RKO (cell line): ENCODE measurements at regions not wholly inside any gene's neighbourhood (a gene's known extent, or its start where the extent isn't known, plus 50 kb on each side); places are given as distances from the start of the nearest gene placed in this dataset.
"Not testable (repeated sequence)": the region's sequence is repeated elsewhere in the genome, so short reads cannot be mapped to it uniquely, and the experiment has no call there.

Source experiments
- DNase-seq: peaks from one replicate; pipeline ENCODE4 v3.0.0-alpha.2; 2016; ENCODE audit warnings: low spot score

DNA sequence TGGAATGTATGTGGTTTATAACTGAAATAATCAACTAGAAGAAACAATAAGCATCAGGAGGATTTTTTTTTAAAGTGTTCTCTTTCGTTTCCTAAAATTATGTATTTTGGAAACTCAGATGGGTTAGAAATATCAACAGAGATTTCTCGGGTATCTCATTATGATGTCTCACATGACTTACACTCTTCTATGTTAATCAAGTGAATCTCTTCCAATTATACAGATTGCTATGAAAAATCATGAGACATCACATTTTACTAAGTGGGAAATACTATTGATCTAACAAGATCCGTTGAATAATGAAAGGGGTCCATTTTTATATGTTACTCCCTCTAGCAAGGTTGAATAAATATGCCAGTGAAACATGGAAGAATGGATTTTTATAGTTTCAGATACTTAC lies 54.7 kb upstream of the NRIP1 start:
- no peak for DNase-seq

DNA sequence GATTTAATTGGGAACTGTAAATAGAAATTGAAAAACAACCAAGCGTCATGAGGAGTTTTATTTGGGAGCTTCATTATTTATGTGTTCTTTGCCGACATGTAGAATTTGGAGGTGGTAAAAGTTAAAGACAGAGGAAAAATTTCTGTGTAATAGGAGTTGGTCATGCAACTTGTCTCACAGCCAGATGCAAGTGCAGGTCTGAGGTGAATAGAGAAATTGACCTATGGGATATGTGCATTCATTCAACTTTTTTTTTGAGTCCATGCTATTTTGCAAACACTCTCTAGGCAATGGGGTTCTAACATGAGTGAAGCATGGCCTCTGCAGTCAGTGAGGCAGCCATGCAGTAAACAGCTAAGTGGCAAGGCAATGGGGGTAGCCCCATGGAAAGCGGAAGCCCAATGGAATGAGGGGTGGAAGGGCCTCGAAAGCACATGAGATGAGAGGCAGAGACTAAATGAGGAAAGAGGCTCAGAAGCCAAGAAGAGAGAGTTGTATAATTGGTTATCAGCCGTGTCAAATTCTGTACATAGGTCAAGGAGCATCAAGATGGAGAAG lies 56.4 kb upstream of the NRIP1 start:
- no peak for DNase-seq

DNA sequence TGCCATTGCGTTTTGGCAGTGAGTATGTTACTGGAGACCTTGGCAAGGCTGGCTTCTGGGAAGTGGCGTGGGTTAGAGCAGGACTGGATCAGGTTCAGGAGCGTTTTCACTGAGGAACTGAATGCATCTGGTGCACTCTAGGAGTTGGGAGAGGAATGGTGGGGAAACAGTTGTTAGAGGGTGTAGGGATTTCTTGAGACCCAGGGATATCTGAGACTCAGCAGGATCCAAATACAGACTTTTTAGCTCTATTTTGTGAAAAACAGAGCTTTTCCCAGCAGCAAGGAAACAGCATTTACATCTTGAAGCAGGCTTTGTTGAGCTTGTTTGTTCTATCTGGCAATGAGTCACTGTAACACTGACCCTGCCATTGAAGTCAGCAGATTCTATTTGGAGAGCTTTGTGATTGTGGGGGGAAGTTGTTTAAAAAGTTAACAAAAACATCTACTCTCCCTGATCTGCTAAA lies 56.9 kb upstream of the NRIP1 start:
- no peak for DNase-seq

DNA sequence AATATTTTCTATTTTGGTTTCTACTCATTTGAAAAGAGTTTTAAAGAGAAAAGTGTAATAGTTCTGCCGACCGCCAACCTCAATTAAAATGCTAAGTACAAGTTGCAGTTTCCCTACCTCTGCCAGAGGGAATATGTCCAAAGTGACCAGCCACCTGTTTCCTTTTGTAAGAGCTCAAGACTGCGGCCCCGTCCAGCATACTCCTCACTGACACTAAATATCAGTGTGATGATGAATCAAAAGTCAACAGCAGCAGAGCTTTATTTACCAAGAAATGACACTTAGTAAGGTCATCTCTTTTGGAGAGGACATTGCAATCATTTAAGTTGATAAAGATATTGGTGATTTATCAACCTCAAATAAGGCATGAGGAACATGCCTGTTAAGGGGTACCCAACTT lies 57.4 kb upstream of the NRIP1 start:
- DNase-seq: no peak

DNA sequence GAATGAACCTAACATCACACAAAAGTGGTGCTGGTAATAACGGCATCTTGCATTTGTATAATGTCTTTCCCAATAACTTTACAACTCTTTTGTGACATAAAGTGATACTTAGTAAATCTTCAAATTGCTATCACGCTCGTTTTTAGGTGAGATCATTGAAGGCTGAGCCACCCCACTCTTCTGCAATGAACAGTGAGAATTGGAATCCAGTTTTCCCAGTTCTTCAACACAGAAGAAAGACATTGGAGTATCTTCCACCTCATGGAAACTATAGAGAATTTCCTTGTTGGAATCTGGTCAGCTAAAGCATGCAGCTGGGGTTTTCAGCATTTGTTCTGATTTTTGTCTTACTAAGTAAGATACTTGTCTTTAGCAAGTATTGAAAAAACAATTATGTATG lies 59.9 kb upstream of the NRIP1 start:
- DNase-seq: no peak

DNA sequence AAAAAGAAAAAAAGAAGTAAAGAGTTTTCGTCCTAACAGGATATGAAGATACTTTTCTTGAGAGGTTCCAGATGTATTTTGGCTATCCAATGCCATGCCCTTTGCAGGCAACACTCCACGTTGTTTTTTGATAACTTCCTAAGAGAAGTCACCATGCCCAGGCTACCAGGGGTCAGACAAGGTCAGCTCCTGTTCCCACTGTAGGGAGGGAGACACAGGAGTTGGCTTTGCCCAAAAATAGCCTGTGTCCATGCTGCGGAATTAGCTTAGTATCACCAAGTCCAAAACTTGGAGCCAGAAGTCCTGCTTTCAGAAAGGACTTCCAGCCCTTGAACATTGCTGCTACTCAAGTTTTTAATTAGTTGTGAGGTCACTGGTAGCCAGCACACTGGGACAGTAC lies 62.1 kb upstream of the NRIP1 start:
- no peak for DNase-seq

DNA sequence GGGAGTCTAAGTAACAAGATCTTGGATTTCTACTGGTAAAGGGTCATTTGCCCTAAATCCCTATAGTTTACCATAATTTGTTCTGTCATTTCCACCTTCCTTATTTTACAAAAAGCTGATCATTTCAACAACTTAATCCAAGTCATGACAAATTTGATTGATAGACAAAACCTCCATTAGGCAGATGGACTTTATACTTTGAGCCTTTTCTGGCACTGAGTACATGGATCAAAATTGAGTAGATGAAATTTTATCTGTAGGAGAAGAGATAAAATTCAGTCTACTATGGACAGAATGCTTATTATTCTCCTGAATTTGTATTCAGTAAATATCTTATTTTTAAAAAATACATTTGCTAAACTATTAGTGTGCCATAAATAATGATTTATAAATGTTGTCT lies 62.6 kb upstream of the NRIP1 start:
- DNase-seq: no peak

DNA sequence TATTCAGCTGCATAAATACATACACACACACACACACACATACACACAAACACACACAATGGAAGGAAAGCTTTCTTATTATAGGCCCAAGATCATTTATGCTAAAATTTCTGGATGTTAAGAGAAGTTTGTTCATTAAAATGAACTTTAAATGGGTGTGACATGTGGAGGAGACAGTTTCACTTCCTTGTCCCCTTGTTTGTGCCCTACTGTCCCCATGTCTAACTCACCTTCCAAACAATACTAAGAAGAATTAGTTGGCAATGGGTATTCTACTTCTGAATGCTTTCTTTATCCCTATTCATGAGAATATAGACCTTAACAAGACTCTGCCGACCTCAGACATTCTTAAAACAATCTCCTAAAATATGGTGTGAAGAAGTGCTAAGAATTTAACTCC lies 63.5 kb upstream of the NRIP1 start:
- DNase-seq: no peak

DNA sequence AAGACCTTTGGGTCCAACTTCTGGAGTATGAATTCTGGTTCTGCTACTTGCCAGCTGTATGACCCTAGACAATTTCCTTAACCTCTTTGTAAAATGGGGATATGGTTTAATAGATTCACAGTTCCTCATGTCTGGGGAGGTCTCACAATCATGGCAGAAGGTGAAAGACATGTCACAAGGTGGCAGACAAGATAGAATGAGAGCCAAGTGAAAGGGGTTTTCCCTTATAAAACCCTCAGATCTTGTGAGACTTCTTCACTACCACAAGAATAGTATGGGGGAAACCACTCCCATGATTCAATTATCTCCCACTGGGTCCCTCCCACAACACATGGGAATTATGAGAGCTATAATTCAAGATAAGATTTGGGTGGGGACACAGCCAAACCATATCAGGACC lies 63.9 kb upstream of the NRIP1 start:
- not testable (repeated sequence) for DNase-seq

DNA sequence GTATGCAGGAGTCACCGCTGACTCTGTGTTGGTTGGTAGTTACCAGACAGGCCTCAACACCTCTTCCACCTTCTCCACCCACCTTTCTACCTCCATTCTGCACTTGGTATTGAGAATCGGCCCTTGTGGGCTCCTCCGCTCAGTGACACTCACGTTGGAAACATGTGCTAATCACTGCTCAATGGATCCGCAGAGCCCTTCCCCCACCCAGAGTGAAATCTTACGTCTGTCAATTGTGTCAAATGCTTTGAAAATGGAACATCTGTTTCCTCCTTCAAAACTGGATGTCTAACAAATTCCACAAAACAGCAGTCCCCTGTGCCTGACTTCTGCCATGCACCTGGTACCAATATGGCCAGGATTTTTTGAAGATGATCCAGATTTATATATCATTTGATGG lies 65.5 kb upstream of the NRIP1 start:
- DNase-seq: no peak

DNA sequence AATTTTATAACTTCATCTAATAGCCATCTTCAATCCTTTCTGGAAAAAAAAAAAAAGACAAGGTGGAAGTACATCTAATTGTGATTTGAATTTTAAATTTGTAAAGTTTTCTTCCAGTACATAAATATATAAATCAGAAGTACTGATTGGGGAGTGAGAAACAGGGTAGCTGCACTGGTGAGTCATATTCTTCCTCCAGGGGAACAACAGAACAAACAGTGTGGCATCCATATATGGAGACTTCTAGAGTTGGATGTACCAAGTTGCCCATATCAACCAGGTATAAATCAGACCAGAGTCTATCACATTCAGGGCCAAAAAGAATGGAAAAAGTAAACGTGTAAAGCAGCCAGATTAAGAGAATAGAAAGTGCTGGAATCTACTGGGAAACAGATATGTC lies 66.0 kb upstream of the NRIP1 start:
- no peak for DNase-seq

DNA sequence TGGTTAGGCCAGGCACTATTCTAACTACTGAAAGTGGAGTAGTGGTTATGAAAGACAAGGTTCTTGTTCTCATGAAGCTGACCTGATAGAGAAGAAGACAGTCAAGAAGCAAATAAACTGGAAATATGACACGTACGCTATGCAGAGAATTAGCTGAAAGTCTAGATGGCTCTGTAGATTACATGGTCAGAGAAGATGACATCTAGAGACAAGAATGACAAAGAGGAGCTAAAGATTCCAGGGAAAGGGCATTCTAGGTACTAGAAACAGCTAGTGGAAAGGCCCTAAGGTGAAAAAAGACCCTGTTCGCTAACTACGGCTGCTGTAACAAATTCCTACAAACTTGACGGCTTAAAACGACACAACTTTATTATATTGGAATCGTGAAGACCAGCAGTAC lies 68.0 kb upstream of the NRIP1 start:
- DNase-seq: no peak

DNA sequence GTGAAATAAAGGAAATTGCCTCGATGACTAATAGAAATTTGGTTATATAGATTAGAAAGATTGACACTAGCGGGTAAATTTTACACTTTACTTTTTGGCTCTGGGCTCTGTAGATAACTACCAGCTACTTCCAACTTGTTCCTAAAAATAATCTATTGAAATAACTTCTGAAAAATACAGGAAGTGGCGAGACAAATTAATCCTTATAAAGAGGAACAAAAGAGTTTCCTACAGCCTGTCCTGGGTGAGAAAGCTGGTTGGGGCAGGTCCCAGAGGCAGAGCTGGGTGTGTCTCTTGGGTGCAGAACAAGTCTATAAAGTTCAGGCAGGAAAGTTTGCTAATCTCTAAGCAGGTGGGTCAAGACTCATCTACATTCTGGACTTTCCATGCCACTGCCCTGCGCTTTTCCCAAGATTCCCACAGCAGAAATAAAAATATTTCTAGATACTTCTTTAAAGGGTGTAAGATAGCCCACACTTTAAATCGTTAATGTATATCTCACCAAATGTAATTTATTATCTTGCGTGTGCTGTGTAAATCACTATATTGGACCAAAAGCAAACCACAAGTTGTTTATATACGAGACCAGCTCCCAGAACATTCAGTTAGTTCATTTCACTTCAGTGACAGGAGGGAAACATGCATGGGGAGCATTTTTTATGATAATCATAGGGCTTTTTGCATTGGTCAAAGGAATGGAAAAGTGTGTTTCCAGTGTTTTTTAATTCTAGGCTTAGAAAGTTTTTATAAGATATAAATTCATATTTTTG lies 70.1 kb upstream of the NRIP1 start:
- DNase-seq: no peak

DNA sequence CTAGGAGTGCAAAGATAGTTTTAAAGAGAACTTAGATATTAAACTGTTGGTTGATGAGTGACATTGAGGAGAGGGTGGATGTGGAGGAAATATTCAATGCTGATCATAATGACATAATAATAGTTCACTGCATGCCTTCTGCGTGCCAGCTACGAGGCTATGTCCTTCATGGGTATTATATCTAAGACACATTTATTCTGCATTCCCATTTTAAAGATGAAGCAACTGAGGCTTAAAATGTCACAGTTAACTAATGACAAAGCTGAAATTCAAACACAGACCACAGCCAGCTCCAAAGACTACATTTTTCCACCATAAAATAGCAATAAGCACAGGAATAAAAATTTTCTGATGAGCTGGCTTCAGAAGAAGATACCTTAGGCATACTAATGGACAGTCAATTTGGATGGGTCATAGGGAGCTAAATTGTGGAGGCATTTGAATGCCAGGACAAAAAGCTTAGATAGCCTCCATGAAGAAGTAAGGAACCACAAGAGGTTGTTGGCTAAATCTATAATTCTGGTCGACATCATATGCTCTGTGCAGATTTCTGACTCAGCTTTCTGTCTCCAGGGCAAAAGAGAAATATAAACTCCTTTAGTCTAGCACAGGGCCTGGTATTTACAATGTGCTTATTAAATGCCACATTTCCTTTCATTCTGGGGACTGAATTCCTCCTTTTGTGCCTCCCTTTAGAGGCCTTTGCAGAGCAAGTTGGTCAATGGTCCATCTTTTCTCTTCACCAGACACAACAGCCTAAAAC lies 71.2 kb upstream of the NRIP1 start:
- DNase-seq: no peak

DNA sequence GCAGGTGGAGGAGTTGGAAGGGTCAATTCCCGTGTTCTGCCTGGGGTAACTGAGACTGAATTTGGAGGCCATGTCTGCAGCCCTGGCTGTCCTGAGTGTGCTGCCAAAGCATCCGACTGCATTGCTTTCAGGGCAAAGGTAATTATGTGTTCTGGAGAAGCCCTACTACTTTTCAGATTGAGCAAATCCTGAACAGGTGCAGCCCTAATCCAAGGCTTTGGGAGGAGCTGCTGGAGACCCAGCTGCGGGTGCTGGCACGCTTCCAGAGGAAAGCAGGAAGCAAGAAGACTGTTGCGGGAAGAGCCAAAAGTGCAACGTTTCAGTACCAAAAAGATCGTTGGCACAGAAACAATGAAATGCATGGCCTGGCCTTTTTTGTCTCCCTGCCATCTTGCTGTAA lies 73.7 kb upstream of the NRIP1 start:
- no peak for DNase-seq

DNA sequence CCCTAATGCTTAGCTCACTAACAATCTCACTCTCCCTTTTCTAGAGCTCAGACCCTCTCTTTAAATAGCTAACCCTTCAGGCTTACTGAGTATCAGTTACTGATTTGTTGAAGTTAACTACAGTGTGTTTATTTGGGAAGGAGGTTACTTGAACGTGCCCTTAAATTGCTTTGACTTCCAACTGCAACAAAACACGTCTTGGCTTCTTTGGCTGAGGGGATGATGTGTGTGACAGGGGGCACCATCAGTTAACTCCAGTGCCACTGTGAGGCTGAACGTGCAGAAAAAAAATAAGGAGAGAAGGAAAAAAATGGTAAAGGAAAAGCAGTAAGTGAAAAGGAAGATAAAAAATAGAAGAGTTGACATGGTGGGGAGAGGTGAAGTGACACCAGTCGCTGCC lies 75.1 kb upstream of the NRIP1 start:
- no peak for DNase-seq

DNA sequence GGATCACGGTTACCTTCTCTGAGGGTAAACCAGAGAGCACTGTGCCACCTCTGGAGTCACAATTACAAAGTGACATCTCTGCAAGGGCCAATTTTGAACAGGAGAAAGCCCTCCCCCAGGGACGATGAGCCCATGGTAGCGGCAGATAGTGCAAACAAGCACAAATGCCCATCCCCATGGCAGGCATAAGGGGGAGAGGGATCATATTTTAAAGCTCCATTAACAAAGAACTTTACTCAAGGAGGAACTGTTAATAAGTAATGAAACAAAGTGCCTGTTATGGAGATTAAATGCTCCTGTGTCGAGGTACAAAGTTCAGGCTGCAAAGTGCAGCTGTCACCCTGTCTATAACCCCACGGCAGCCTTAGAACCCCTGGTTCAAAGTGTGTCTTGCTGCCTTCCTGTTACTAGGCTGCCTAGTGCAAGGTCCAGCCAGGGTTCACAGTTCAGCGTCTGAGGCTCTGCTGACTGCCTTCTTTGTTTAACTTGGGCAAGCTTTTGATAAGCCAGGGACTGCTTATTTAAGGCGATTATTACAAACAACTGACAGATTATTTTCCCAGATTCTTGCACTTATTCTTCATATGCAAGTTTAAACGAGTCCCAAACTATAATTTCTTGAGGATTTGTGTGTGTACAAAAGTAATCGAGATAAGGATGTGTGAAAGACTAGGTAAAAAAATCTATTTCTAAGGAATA lies 75.7 kb upstream of the NRIP1 start:
- DNase-seq: no peak

DNA sequence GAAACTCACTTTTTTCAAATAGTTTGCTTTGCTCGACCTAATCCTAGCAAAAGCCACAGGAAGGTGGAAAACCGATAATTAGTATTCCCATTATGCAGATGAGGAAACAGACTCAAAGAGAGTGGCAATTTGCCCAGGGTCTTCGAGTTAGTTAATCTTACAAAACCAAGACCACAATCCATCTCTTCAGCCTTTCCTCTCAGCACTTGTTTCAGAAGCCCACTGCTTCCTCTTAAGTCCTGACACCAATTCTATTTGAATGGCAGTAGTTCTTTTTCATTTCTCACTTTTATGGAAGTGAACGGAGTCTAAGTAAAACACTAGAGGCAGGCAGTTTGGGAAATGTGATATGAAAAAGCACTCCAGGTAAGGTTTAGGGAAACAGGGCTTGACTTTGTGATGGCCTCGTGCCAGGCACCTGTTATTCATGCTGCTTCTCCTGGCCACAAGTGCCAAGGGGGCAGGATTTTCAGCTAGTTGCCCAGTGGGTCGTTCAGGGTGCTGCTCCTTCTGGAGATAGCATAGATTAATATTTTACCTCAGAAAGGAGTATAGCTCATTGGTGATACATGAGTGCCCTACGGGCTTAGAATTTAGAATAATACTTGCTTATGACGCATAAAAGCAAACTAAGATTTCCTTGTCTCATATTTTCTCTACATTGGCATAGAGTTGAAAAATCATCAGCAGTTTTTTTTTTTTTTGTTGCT lies 76.6 kb upstream of the NRIP1 start:
- no peak for DNase-seq

DNA sequence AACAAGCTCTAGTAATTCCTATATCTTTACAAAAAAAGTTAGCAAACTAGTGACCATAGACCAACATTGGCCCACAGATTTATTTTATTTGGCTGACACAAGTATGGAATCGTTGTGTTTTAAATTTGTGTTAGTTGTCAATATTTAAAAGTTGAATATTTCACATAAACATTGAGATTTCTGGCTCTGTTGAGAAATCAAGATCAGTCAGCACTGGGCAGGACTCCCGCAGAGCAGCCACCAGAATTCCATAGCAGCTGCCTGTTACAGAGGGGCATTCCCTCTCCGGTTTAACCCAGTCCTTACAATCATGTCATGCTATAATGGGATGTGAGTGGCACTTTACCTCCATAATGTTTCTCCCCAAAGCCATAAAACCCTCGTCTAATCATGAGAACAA lies 79.2 kb upstream of the NRIP1 start:
- no peak for DNase-seq

DNA sequence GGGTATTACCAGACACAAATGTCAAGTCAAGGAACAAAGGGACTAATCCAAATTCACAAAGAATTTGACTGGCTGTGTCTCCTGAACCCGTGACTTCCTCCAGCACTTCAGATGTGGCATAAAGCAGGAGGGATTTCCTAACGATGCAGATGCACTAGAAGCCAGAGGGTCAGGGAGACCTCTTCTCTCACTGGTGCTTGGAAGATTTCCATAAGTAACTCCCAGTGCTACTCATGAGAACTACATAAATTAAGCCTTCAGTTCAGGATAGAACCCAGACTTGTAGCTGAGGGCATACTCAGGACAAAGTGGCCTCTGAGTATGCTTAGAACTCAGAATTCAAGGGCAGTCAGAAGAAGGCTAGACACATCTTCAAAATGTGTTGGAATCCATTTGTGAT lies 83.6 kb upstream of the NRIP1 start:
- DNase-seq: no peak

DNA sequence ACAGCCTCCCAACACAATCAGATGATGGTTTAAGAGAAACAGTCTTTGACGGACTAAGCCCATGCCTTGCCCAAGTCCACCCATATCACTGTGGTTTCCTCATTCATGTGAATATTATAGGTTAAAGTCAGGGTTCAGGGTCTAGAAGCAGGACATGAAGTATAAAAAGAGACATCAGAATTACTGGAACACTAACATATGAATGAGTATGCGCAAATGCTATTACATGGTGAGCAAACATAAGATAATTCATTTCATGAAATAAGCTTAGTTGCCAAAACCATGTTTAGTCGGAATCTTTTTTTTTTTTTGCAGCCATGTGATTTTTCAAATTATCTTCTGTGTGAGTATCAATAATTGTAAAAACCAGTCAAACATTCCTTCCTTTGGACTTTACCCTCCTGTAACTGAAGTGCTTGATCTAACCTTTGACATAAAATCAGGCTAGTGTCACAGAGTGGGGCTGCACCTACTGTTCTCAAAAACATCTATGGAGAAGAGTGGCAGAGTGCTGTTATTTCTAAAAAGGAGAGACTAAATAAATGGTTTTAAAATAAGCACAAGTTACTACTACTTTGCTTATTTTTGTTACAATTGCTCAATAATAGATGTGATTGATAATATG lies 84.9 kb upstream of the NRIP1 start:
- DNase-seq: no peak
